GM12865 (cell line): ENCODE measurements at regions not wholly inside any gene's neighbourhood (a gene's known extent, or its start where the extent isn't known, plus 50 kb on each side); places are given as distances from the start of the nearest gene placed in this dataset.

Experiments
- DNase-seq: peaks from one replicate; pipeline ENCODE4 v3.0.0; 2010; ENCODE audit warnings: low read depth
- H3K4me3 ChIP-seq: 2 replicates; pipeline ENCODE4 v1.5.1; 2011; ENCODE audit warnings: mild to moderate bottlenecking, low read depth, low read length, control low read depth
- TF ChIP-seq, protein P1 (sequence below): IDR thresholded peaks from 2 replicates; pipeline ENCODE4 v1.5.1; 2011; ENCODE audit warnings: low read length, control low read depth, low read depth, inconsistent platforms; ENCODE audit not compliant: insufficient read depth; ENCODE audit errors: missing control alignments

DNA sequence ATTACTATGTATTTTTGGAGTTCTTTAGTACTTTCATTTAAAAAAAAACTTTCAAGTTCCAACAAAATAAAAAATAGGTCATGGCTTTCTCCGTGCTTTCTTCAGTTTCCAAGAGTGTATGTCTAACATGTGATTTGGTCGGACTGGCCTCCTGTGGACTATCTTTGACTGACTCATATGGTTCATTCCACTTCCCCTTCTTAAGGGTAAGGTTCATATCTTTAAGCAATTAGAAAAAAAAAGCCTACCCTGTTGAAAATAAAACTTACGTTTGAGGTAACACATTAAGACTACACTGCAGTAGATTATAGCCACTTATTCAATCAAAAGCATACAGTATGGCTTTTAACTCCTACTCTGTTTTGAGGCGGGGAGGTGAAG, 112.8 kb upstream of the AHR start:
- DNase-seq = peak; percentile 75
- H3K4me3 ChIP-seq = no peak overlapping the region
- TF ChIP-seq, protein P1, sequence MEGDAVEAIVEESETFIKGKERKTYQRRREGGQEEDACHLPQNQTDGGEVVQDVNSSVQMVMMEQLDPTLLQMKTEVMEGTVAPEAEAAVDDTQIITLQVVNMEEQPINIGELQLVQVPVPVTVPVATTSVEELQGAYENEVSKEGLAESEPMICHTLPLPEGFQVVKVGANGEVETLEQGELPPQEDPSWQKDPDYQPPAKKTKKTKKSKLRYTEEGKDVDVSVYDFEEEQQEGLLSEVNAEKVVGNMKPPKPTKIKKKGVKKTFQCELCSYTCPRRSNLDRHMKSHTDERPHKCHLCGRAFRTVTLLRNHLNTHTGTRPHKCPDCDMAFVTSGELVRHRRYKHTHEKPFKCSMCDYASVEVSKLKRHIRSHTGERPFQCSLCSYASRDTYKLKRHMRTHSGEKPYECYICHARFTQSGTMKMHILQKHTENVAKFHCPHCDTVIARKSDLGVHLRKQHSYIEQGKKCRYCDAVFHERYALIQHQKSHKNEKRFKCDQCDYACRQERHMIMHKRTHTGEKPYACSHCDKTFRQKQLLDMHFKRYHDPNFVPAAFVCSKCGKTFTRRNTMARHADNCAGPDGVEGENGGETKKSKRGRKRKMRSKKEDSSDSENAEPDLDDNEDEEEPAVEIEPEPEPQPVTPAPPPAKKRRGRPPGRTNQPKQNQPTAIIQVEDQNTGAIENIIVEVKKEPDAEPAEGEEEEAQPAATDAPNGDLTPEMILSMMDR = no peak

DNA sequence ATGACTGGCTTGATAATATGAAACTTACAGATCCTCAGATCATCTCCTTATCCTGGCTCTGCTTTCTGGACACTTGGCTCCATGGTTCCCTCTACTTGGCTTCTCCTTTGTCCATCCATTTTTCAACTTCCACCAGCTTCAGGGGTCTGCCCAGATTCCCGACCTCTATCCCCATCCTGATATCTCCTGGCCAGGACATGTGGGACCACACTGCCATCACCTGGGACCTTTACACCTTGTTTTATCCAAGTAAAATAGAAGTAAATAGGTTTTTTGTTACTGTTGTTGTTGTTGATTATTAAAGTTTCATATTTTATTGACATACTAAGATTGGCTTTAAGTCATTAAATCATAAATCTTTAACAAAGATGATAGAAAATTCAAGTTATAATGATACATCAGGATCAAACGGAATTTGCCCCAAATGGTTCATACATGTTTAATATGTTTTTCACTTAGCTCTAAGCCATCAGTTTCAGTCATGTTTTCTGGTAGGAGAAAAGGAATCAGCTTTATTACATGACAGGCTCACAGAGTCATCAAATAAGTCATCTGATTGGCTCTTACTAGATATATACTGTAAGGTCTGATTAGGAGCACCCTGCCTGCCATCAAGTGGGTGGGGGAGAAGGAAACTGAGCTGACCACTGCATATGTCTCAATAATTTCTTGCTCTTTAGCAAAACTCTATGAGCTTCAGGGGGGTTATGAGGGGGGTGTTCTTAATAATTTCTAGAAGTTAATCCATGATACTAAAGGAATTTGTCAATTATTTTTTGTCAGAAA, 111.5 kb upstream of the AHR start:
- no peak for DNase-seq
- TF ChIP-seq, protein P1 = no peak

GRCh38 chr7:17194656-17195055, 103.8 kb upstream of the AHR start:
- H3K4me3 ChIP-seq = no peak overlapping the region
- TF ChIP-seq, protein P1 = no peak
- no peak for DNase-seq

More for the DNA sequence above, 111.5 kb upstream of the AHR start:
- H3K4me3 ChIP-seq = no peak overlapping the region

GRCh38 chr7:17195576-17195975, 102.9 kb upstream of the AHR start:
- DNase-seq = peak; percentile 37
- TF ChIP-seq, protein P1 = no peak
- no peak overlapping the region for H3K4me3 ChIP-seq

DNA sequence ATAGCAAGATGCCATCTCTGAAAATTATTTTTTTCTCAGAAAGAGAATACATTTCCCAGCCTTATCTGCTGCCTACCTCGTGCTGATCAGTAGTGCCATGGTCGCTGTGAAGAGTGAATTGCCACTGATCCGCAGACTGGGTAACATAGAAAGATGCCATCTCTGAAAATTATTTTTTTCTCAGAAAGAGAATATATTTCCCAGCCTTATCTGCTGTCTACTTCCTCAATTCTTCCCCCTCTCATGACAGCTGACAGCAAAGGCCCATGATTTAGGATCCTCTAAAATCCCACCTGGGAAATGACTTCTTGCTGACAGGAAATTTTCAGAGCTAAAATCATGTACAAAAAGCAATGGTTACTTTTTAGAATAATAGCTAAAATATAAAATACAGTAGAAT, 92.5 kb upstream of the AHR start:
- TF ChIP-seq, protein P1 = no peak
- DNase-seq = no peak
- no peak overlapping the region for H3K4me3 ChIP-seq

DNA sequence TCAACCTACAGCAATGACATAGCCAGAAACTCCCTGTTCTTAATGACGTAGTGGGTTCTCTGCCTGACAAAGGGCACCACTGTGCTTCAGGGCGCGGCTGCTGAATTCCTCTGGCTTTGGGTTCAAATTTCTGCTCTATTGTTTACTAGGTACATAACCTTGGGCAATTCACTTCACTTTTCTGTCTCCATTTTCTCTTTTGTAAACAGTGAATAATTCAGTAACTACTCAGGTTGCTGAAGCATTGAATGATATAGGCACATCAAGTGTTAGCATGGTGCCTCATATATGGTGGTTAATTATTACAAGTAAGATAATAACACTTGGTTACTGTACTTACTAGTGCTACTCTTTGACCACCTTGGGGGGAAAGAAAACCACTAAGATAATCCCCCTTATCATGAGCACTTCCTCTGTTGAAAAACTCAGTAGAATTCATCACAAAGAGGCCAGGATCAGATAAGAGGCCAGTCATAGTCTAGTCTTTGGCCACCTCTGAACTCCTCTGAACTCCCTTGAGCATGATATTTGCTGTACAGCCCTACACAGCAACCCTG, 92.0 kb upstream of the AHR start:
- TF ChIP-seq, protein P1 = no peak
- no peak for DNase-seq
- H3K4me3 ChIP-seq = no peak overlapping the region
